ENCODE measurements at regions not wholly inside any gene's neighbourhood (a gene's known extent, or its start where the extent isn't known, plus 50 kb on each side); places are given as distances from the start of the nearest gene placed in this dataset.

DNA sequence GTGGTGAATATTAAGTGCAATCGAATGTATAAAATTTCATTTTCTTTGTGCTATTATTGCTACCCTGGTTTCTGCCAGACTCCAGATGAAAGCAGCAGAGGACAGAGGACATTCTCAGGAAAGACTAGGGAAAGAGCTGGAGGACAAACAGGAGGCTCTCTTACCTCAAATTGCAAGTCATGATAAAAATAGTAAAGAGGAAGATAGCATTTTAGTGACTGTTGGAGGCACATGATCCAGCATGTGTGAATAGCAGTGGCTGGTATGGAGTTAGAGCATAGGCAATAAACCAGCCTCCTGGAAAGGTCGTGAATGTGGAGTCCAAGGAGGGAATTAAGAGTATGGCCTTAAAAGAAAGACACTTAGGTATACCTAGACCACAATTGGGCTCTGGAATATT lies 1040.0 kb downstream of the STPG2 start:
- no peaks in the 10 kb centered on the region for H3K9me3 ChIP-seq
- in situ Hi-C loops (cut with MboI; ENCODE audit: low pct_ligation_motif_present in 1 of 4, low pct_unique_long_range_greater_than_20kb in 1 of 4, low sequenced_read_pairs in 3 of 4), result no loop called here
- no peak for DNase-seq
- H3K4me1 ChIP-seq, result no peaks in the 10 kb centered on the region
- WGBS, 2 donors (ENCODE audit: low coverage in 1 of 2), result 57 to 75% methylated on average over 2 of the region's 2 CpGs
- no peak overlapping the region for H3K4me3 ChIP-seq
- no peaks in the 10 kb centered on the region for H3K27me3 ChIP-seq
- intact Hi-C loops (cut with DNase I; ENCODE audit: low total_unique reads), result no loop called here
- no peak for TF ChIP-seq EP300 (IDR thresholded peaks at IDR 0.05; ENCODE audit: low read depth)
- TF ChIP-seq POLR2AphosphoS5 (IDR thresholded peaks at IDR 0.05), result no peak
- TF ChIP-seq, protein P1, sequence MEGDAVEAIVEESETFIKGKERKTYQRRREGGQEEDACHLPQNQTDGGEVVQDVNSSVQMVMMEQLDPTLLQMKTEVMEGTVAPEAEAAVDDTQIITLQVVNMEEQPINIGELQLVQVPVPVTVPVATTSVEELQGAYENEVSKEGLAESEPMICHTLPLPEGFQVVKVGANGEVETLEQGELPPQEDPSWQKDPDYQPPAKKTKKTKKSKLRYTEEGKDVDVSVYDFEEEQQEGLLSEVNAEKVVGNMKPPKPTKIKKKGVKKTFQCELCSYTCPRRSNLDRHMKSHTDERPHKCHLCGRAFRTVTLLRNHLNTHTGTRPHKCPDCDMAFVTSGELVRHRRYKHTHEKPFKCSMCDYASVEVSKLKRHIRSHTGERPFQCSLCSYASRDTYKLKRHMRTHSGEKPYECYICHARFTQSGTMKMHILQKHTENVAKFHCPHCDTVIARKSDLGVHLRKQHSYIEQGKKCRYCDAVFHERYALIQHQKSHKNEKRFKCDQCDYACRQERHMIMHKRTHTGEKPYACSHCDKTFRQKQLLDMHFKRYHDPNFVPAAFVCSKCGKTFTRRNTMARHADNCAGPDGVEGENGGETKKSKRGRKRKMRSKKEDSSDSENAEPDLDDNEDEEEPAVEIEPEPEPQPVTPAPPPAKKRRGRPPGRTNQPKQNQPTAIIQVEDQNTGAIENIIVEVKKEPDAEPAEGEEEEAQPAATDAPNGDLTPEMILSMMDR (IDR thresholded peaks at IDR 0.05), result no peak
- no peak for TF ChIP-seq POLR2A (IDR thresholded peaks at IDR 0.05)
- no peak overlapping the region for H3K27ac ChIP-seq
- no peaks in the 10 kb centered on the region for H3K36me3 ChIP-seq

DNA sequence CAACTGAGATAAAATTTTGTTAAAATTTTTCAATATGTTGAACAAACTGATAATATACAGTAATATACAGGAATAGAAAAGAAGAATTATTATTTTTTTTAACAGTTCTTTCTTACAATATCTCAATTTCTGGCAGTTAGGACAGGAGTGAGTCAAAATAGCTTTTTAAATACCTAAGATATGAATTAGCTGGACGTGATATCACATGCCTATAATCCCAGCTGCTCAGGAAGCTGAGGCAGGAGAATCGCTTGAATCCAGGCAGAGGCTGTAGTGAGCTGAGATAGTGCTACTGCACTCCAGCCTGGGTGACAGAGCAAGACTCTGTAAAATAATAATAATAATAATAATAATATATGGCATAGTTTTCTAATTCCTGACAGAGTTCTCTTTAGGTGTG lies 1039.3 kb downstream of the STPG2 start:
- TF ChIP-seq POLR2AphosphoS5 (IDR thresholded peaks at IDR 0.05), result no peak
- TF ChIP-seq, protein P1 (IDR thresholded peaks at IDR 0.05), result no peak
- no peak for TF ChIP-seq EP300 (IDR thresholded peaks at IDR 0.05; ENCODE audit: low read depth)
- TF ChIP-seq POLR2A (IDR thresholded peaks at IDR 0.05), result no peak
- H3K4me1 ChIP-seq, result no peaks in the 10 kb centered on the region
- no peaks in the 10 kb centered on the region for H3K27me3 ChIP-seq
- H3K27ac ChIP-seq, result no peak overlapping the region
- no peaks in the 10 kb centered on the region for H3K9me3 ChIP-seq
- 75 to 77% methylated on average over 2 of the region's 2 CpGs for WGBS, 2 donors (ENCODE audit: low coverage in 1 of 2)
- intact Hi-C loops (cut with DNase I; ENCODE audit: low total_unique reads), result no loop called here
- H3K4me3 ChIP-seq, result no peak overlapping the region
- no peak for DNase-seq
- in situ Hi-C loops (cut with MboI; ENCODE audit: low pct_ligation_motif_present in 1 of 4, low pct_unique_long_range_greater_than_20kb in 1 of 4, low sequenced_read_pairs in 3 of 4), result no loop called here
- no peaks in the 10 kb centered on the region for H3K36me3 ChIP-seq

DNA sequence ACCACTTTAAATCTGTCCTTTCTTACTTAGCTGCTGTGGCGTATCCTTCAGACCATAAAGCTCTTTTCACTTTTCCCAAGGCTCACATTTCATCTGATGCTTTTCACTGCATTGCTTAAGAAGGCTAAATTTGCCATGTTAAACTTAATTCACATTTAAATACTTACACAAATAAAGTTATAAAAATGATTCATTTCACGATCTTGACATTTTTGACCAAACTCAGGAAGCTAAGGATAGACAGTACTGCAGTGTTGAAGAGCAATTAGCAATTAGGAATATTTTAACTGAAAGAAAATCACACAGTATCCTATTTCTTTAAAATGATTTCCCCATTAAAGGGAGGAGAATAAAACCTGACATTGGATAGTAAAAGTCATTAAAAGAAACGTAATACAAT lies 1038.6 kb downstream of the STPG2 start:
- TF ChIP-seq POLR2A (IDR thresholded peaks at IDR 0.05) (no peak), EP300 (IDR thresholded peaks at IDR 0.05; ENCODE audit: low read depth) (no peak), POLR2AphosphoS5 (IDR thresholded peaks at IDR 0.05) (no peak)
- TF ChIP-seq, protein P1 (IDR thresholded peaks at IDR 0.05), result no peak
- H3K4me3 ChIP-seq, result no peak overlapping the region
- H3K27me3 ChIP-seq, result no peaks in the 10 kb centered on the region
- H3K9me3 ChIP-seq, result no peaks in the 10 kb centered on the region
- in situ Hi-C loops (cut with MboI; ENCODE audit: low pct_ligation_motif_present in 1 of 4, low pct_unique_long_range_greater_than_20kb in 1 of 4, low sequenced_read_pairs in 3 of 4) (no loop called here), intact Hi-C loops (cut with DNase I; ENCODE audit: low total_unique reads) (no loop called here)
- WGBS, 2 donors (ENCODE audit: low coverage in 1 of 2), result 75 to 82% methylated on average over 3 of the region's 3 CpGs
- no peaks in the 10 kb centered on the region for H3K4me1 ChIP-seq
- DNase-seq, result no peak
- no peak overlapping the region for H3K27ac ChIP-seq
- H3K36me3 ChIP-seq, result no peaks in the 10 kb centered on the region

DNA sequence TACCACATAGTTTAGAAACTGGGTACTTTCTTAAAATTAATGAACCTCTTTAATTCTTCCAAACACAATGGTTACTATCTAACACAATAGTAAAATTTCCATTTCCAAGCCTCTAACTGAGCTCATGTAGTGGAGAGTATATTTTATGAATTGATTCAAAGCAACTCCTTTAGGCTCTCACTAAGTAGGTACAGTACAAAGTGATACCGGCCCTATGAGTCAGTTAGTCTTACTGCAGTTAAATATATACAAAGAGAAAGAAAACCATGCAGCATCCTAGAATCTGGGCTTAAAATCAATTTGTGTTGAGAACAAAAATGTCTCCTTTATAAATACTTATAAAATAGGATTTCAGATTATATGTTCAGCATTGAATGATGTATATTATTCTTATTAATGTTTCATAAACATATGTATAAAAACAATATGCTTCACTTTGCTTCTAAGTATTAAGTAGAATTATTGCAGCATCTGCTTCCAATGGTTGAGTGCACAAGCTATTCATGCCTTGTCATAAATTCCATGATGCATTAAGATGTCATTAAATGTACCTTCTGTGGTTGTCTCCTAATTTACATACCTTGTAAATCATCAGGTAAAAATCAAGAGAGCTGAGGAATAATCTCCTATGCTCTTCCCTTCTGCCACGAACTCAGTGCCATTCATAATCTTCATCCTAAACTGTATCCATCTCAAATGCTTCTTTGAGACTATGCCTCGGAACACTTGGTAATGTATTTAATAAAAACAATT lies 1037.8 kb downstream of the STPG2 start:
- Histone ChIP-seq H3K9me3 (no peaks in the 10 kb centered on the region), H3K27me3 (no peaks in the 10 kb centered on the region), H3K27ac (no peak overlapping the region), H3K4me1 (no peaks in the 10 kb centered on the region), H3K4me3 (no peak overlapping the region), H3K36me3 (no peaks in the 10 kb centered on the region)
- TF ChIP-seq, protein P1 (IDR thresholded peaks at IDR 0.05), result no peak
- TF ChIP-seq EP300 (IDR thresholded peaks at IDR 0.05; ENCODE audit: low read depth) (no peak), POLR2A (IDR thresholded peaks at IDR 0.05) (no peak), POLR2AphosphoS5 (IDR thresholded peaks at IDR 0.05) (no peak)
- intact Hi-C loops (cut with DNase I; ENCODE audit: low total_unique reads) (no loop called here), in situ Hi-C loops (cut with MboI; ENCODE audit: low pct_ligation_motif_present in 1 of 4, low pct_unique_long_range_greater_than_20kb in 1 of 4, low sequenced_read_pairs in 3 of 4) (no loop called here)
- DNase-seq, result no peak
- WGBS, 2 donors (ENCODE audit: low coverage in 1 of 2), result 64 to 79% methylated on average over 2 to 3 of the region's 3 CpGs

Data from transverse colon (tissue), 4 donors.